ENCODE measurements at regions not wholly inside any gene's neighbourhood (a gene's known extent, or its start where the extent isn't known, plus 50 kb on each side); places are given as distances from the start of the nearest gene placed in this dataset.

DNA sequence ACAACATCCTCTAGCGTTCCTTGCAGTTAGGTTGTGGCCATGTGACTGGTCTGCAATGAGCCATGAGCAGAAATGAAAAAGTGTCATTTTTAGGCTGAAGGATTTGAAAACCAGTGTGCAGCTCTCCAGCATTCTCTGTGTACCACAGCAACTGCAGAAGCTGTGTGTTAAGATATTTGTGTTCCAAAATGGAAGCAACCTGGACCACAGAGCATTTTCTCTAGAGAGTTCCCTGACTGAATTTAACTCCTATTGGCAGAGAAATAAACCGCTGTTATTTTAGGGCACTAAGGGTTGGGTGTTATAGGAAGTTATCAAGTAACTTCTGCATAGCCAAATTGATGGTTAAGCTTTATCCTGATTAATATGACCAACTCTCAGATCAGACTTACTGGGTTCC, 257.2 kb upstream of the THUMPD2 start:
- no peak for DNase-seq (ENCODE audit: low spot score)
- in situ Hi-C loops (cut with MboI; ENCODE audit: low pct_unique_long_range_greater_than_20kb, low sequenced_read_pairs, unreplicated experiment), result no loop called here
- TF ChIP-seq, protein P1, sequence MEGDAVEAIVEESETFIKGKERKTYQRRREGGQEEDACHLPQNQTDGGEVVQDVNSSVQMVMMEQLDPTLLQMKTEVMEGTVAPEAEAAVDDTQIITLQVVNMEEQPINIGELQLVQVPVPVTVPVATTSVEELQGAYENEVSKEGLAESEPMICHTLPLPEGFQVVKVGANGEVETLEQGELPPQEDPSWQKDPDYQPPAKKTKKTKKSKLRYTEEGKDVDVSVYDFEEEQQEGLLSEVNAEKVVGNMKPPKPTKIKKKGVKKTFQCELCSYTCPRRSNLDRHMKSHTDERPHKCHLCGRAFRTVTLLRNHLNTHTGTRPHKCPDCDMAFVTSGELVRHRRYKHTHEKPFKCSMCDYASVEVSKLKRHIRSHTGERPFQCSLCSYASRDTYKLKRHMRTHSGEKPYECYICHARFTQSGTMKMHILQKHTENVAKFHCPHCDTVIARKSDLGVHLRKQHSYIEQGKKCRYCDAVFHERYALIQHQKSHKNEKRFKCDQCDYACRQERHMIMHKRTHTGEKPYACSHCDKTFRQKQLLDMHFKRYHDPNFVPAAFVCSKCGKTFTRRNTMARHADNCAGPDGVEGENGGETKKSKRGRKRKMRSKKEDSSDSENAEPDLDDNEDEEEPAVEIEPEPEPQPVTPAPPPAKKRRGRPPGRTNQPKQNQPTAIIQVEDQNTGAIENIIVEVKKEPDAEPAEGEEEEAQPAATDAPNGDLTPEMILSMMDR (IDR thresholded peaks at IDR 0.05; ENCODE audit: extremely low read depth, insufficient read depth, missing control alignments), result no peak

DNA sequence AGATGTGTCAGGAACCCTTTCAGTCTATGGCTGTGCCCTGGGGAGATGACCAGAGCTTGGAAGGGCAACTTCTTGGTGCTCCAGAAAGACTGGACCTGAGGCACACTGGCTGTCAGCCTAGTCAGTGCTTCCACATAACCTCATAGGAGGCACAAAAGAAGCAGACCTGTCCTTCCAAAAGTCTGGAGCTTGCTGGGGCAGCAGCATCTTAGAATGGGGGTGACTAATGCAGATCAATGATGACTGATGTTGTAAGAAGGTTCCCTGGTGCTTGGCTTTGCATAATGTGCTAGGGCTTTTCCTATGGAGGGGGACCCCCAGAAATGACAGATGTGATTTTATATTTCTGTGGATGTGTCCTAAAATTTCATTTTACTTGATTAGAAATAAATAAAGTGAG, 255.7 kb upstream of the THUMPD2 start:
- DNase-seq (ENCODE audit: low spot score), result no peak
- in situ Hi-C loops (cut with MboI; ENCODE audit: low pct_unique_long_range_greater_than_20kb, low sequenced_read_pairs, unreplicated experiment), result no loop called here
- TF ChIP-seq, protein P1 (IDR thresholded peaks at IDR 0.05; ENCODE audit: extremely low read depth, insufficient read depth, missing control alignments), result no peak

DNA sequence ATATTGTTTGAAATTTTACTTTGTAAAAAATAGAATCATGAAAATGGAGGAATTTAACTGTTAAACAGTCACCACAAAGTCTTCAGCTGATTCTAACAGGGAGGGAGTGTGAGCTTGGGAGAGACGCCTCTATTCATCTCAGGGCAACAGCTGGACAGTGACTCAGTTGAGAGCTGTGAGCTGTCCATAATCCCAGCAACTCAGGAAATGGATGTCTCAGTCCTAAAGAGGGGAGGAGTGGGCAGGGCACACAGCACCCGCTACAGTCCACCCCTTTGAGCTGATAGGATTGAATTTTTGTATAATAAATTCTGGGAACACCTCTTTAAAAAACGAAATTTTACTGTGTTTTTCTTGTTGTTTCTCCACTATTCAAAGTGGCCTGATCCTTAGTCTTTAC, 255.1 kb upstream of the THUMPD2 start:
- in situ Hi-C loops (cut with MboI; ENCODE audit: low pct_unique_long_range_greater_than_20kb, low sequenced_read_pairs, unreplicated experiment), result no loop called here
- TF ChIP-seq, protein P1 (IDR thresholded peaks at IDR 0.05; ENCODE audit: extremely low read depth, insufficient read depth, missing control alignments), result no peak
- no peak for DNase-seq (ENCODE audit: low spot score)

DNA sequence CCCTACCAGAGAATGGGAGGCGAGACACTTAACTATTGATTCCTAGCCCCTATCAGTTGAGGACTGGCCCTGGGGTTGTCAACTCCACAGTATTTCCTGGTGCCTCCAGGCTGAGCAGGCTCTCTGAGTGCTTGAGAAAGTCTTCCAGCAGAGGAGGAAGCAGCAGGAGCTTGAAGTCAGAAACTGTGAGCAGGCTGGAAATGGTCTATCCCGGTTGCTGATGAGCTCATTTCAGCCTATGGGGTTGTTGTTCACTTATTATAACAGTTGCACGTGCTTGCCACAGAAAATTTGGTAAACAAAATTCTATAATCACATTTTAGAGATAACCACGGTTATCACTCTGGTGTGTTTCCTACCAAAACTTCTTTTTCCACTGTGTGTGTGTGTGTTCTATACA, 254.7 kb upstream of the THUMPD2 start:
- DNase-seq (ENCODE audit: low spot score), result no peak
- in situ Hi-C loops (cut with MboI; ENCODE audit: low pct_unique_long_range_greater_than_20kb, low sequenced_read_pairs, unreplicated experiment), result no loop called here
- TF ChIP-seq, protein P1 (IDR thresholded peaks at IDR 0.05; ENCODE audit: extremely low read depth, insufficient read depth, missing control alignments), result no peak

DNA sequence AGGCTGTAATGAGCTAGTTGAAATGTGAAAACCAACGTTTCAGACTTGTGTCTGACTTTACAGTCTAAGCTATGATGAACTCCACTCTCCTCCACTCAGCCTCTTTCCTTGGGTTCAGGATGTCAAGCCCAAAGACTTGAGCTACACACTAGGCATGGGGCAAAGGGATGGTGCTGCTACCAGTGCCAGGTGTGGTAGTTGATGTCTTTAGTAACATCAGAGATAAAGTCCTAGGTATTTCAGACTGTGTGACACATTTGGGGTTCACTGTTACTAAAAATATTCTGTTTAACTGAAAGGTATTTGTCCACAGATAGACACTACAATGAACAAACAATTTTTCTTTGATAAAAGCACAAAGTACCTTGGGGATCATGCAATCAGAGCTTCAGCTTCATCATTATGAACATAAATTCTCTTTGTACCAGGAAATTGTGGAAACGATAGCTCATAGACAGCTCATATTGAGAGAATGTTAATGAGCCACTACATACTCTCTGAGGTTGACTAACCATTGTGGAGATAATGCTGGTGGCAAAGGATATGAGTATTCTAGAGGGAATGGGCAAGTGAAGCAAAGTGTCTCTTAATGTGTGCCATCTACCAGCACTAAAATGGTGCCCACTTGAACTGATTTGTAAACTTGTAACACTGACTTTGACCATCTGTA, 253.7 kb upstream of the THUMPD2 start:
- DNase-seq (ENCODE audit: low spot score), result no peak
- TF ChIP-seq, protein P1 (IDR thresholded peaks at IDR 0.05; ENCODE audit: extremely low read depth, insufficient read depth, missing control alignments), result no peak
- in situ Hi-C loops (cut with MboI; ENCODE audit: low pct_unique_long_range_greater_than_20kb, low sequenced_read_pairs, unreplicated experiment), result no loop called here

DNA sequence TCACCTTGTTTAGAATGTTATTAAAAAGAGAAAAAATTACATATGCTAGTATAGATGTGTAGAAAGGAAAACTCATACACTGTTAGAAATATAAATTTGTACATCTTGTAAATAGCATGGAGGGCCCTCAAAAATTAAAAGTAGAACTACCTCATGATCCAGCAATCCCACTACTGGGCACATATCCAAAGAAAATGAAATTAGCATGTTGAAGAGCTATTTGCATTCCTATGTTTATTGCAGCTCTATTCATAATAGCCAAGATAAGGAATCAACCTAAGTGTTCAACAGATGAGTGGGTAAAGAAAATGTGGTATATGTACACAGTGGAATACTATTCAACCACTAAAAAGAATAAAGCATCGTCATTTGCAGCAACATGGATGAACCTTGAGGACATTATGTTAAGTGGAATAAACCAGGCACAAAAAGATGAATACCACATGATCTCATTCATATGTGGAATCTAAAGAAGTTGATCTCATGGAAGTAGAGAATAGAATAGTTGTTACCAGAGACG, 251.5 kb upstream of the THUMPD2 start:
- in situ Hi-C loops (cut with MboI; ENCODE audit: low pct_unique_long_range_greater_than_20kb, low sequenced_read_pairs, unreplicated experiment), result no loop called here
- DNase-seq (ENCODE audit: low spot score), result no peak
- TF ChIP-seq, protein P1 (IDR thresholded peaks at IDR 0.05; ENCODE audit: extremely low read depth, insufficient read depth, missing control alignments), result no peak
